ENCODE measurements at regions not wholly inside any gene's neighbourhood (a gene's known extent, or its start where the extent isn't known, plus 50 kb on each side); places are given as distances from the start of the nearest gene placed in this dataset.

DNA sequence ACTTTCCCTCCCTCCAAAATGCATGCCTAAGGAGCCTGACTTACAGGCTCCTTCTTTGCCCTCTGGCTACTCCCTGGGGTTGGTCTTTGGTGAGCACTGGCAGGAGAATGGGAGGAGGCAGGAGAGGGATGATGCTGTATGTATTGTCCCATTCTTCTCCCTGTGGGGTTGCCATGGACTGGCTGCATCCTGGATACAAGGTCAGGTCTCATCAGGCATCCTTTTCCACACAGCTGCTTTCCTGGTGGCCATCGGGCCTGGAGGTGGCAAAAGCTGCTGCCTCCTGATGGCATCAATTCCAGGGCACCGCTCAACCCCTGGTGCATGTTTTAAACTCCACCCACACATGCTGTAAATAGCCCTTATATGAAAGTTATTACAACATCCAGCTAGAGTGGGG, 257.2 kb downstream of the ETS1 start:
- Histone ChIP-seq H3K4me1 (ENCODE audit: control insufficient read depth in 2 of 2, insufficient read depth in 2 of 2, low read length in 2 of 2) (peaks cover 60 to 65% of the 10 kb centered on the region in 2 donors), H3K36me3 (ENCODE audit: control insufficient read depth in 2 of 3, insufficient read depth in 3 of 3, low read length in 3 of 3) (no peaks in the 10 kb centered on the region), H3K27ac (ENCODE audit: low read depth, low read length) (peak overlapping the region; percentile 82), H3K27me3 (ENCODE audit: control insufficient read depth in 2 of 2, insufficient read depth in 2 of 2, low read length in 2 of 2) (no peaks in the 10 kb centered on the region), H3K9me3 (ENCODE audit: control insufficient read depth in 2 of 3, low read length in 3 of 3) (no peaks in the 10 kb centered on the region), H3K4me3 (ENCODE audit: low read length) (no peak overlapping the region)
- Mint-ChIP-seq H3K36me3 (peaks cover 0 to 7% (median 0%) of the 10 kb centered on the region in 5 donors), H3K4me1 (peaks cover 56 to 91% (median 79%) of the 10 kb centered on the region in 7 donors), H3K27me3 (no peaks in the 10 kb centered on the region), H3K4me3 (peak overlapping the region in 9 of 10 donors; percentile 53 to 86 (median 73)), H3K27ac (peak overlapping the region; percentile 93 to 99 (median 96)), H3K9me3 (peaks cover 0 to 2% (median 0%) of the 10 kb centered on the region in 11 donors)
- ChIA-PET POLR2A (interaction anchor here (1.1 to 15.1 kb wide), 8 partner anchors 9 to 172 kb away, joined by 3 to 325 read pairs (median 4); no protein-coding TSS in a partner anchor), CTCF (interaction anchor here (0.9 kb wide), 1 partner anchor 301 kb away, joined by 3 read pairs; no protein-coding TSS in a partner anchor)
- intact Hi-C loops (cut with micrococcal nuclease), result loop anchor here in 1 of 2 donors (5.0 kb wide), 1 partner anchor 37 kb away; no protein-coding TSS in a partner anchor
- DNase-seq (no peak), ATAC-seq (no peak)

DNA sequence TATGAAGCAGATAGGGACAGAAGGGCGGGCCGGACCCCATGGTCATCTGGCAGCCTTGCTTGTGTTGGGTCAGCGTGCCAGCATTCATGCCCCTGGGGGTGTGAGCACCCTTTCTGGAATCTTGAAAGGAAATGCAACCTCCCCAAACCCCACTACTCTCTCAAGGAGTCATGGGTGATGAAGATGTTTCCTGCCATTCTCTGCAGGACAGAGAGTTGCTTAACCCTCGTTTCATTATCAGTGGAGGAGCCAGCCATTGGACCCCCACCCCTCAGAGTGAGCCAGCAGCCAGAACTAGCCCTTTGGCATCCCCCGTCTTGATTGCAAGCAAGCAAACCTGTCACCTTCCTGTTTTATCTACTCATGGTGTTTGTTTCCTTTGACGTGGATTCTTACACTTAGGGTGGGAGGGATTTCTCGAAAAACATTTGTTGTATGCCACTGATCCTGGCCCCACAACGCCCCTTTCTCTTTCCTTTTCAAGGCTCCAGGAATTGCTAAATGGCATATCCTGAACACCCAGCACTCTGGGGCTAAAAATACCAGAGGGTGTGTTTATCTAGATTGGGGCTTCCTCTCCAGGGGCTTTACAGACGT, 258.3 kb downstream of the ETS1 start:
- Mint-ChIP-seq H3K4me3 (peak overlapping the region; percentile 57 to 86 (median 76)), H3K4me1 (peaks cover 56 to 92% (median 80%) of the 10 kb centered on the region in 7 donors), H3K9me3 (peaks cover 0 to 2% (median 0%) of the 10 kb centered on the region in 11 donors), H3K27me3 (no peaks in the 10 kb centered on the region), H3K27ac (peak overlapping the region; percentile 93 to 99 (median 96)), H3K36me3 (peaks cover 0 to 7% (median 0%) of the 10 kb centered on the region in 5 donors)
- H3K9me3 ChIP-seq (ENCODE audit: control insufficient read depth in 2 of 3, low read length in 3 of 3), result no peaks in the 10 kb centered on the region
- ATAC-seq (peak; percentile 47), DNase-seq (peak in 7 of 9 donors; percentile 67 to 79 (median 72))
- intact Hi-C loops (cut with micrococcal nuclease), result loop anchor here (1.0 kb wide), 1 partner anchor 12 kb away; no protein-coding TSS in a partner anchor
- ChIA-PET CTCF (interaction anchor here (1.3 kb wide), 1 partner anchor 301 kb away, joined by 3 read pairs; no protein-coding TSS in a partner anchor), POLR2A (interaction anchor here (0.7 to 15.1 kb wide), 8 partner anchors 7 to 296 kb away, joined by 3 to 325 read pairs (median 4); no protein-coding TSS in a partner anchor)
- no peaks in the 10 kb centered on the region for H3K27me3 ChIP-seq (ENCODE audit: control insufficient read depth in 2 of 2, insufficient read depth in 2 of 2, low read length in 2 of 2)
- peak overlapping the region; percentile 22 for H3K4me3 ChIP-seq (ENCODE audit: low read length)
- peak overlapping the region; percentile 82 for H3K27ac ChIP-seq (ENCODE audit: low read depth, low read length)
- H3K36me3 ChIP-seq (ENCODE audit: control insufficient read depth in 2 of 3, insufficient read depth in 3 of 3, low read length in 3 of 3), result no peaks in the 10 kb centered on the region
- H3K4me1 ChIP-seq (ENCODE audit: control insufficient read depth in 2 of 2, insufficient read depth in 2 of 2, low read length in 2 of 2), result peaks cover 69 to 76% of the 10 kb centered on the region in 2 donors

DNA sequence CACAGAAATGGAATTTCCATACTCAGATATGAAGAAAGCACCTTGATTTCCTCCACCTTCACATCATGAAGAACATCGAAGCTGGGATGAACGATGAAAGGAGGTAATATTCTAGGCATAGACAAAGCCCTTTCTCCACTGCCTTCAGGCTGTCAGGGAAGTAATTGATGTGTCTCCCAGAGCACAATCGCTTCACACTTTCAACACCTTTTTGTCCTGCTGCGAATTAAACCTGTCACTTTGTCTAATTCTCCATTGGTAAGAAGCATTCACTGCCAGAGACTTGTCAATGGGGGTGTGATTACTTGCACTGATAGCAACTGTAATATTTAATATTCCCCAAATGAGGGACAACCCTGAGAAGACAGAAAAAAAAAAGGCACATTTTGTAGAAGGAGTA, 260.1 kb downstream of the ETS1 start:
- H3K4me3 Mint-ChIP-seq, result peak overlapping the region in 9 of 10 donors; percentile 22 to 75 (median 63)

GRCh38 chr11:128326791-128327190, 260.6 kb downstream of the ETS1 start:
- intact Hi-C loops (cut with micrococcal nuclease), result no loop called here
- Mint-ChIP-seq H3K27me3 (no peaks in the 10 kb centered on the region), H3K4me1 (peaks cover 69 to 100% (median 92%) of the 10 kb centered on the region in 7 donors), H3K9me3 (peaks cover 0 to 2% (median 0%) of the 10 kb centered on the region in 11 donors), H3K27ac (peak overlapping the region; percentile 93 to 99 (median 96)), H3K4me3 (peak overlapping the region; percentile 22 to 75 (median 60)), H3K36me3 (peaks cover 0 to 7% (median 0%) of the 10 kb centered on the region in 5 donors)
- no peaks in the 10 kb centered on the region for H3K36me3 ChIP-seq (ENCODE audit: control insufficient read depth in 2 of 3, insufficient read depth in 3 of 3, low read length in 3 of 3)
- DNase-seq (no peak), ATAC-seq (no peak)
- H3K9me3 ChIP-seq (ENCODE audit: control insufficient read depth in 2 of 3, low read length in 3 of 3), result no peaks in the 10 kb centered on the region
- H3K4me1 ChIP-seq (ENCODE audit: control insufficient read depth in 2 of 2, insufficient read depth in 2 of 2, low read length in 2 of 2), result peaks cover 90 to 99% of the 10 kb centered on the region in 2 donors
- no peaks in the 10 kb centered on the region for H3K27me3 ChIP-seq (ENCODE audit: control insufficient read depth in 2 of 2, insufficient read depth in 2 of 2, low read length in 2 of 2)
- ChIA-PET POLR2A (interaction anchor here (0.7 to 15.1 kb wide), 16 partner anchors 10 to 299 kb away, joined by 3 to 325 read pairs (median 4); no protein-coding TSS in a partner anchor), CTCF (interaction anchor here (0.6 to 1.4 kb wide), 3 partner anchors 24 to 177 kb away, joined by 3 to 5 read pairs (median 3); no protein-coding TSS in a partner anchor)
- H3K4me3 ChIP-seq (ENCODE audit: low read length), result no peak overlapping the region
- peak overlapping the region; percentile 91 for H3K27ac ChIP-seq (ENCODE audit: low read depth, low read length)

More for the DNA sequence above, 260.1 kb downstream of the ETS1 start:
- H3K4me1 ChIP-seq (ENCODE audit: control insufficient read depth in 2 of 2, insufficient read depth in 2 of 2, low read length in 2 of 2), result peaks cover 87 to 94% of the 10 kb centered on the region in 2 donors
- no peak overlapping the region for H3K4me3 ChIP-seq (ENCODE audit: low read length)
- ChIA-PET CTCF (interaction anchor here (0.5 to 1.0 kb wide), 2 partner anchors 11 to 262 kb away, joined by 3 to 4 read pairs; no protein-coding TSS in a partner anchor), POLR2A (interaction anchor here (0.6 to 15.1 kb wide), 12 partner anchors 9 to 179 kb away, joined by 3 to 325 read pairs (median 4); no protein-coding TSS in a partner anchor)
- H3K36me3 Mint-ChIP-seq, result peaks cover 0 to 7% (median 0%) of the 10 kb centered on the region in 5 donors
- peak overlapping the region; percentile 93 to 99 (median 96) for H3K27ac Mint-ChIP-seq
- peak overlapping the region; percentile 32 for H3K27ac ChIP-seq (ENCODE audit: low read depth, low read length)
- no peaks in the 10 kb centered on the region for H3K36me3 ChIP-seq (ENCODE audit: control insufficient read depth in 2 of 3, insufficient read depth in 3 of 3, low read length in 3 of 3)
- ATAC-seq, result no peak
- intact Hi-C loops (cut with micrococcal nuclease), result no loop called here
- no peak for DNase-seq
- H3K4me1 Mint-ChIP-seq, result peaks cover 68 to 96% (median 88%) of the 10 kb centered on the region in 7 donors
- no peaks in the 10 kb centered on the region for H3K27me3 ChIP-seq (ENCODE audit: control insufficient read depth in 2 of 2, insufficient read depth in 2 of 2, low read length in 2 of 2)
- H3K27me3 Mint-ChIP-seq, result no peaks in the 10 kb centered on the region
- no peaks in the 10 kb centered on the region for H3K9me3 ChIP-seq (ENCODE audit: control insufficient read depth in 2 of 3, low read length in 3 of 3)
- peaks cover 0 to 2% (median 0%) of the 10 kb centered on the region in 11 donors for H3K9me3 Mint-ChIP-seq

GRCh38 chr11:128324531-128325141, 262.7 kb downstream of the ETS1 start:
- H3K36me3 Mint-ChIP-seq, result peaks cover 3 to 10% (median 4%) of the 10 kb centered on the region in 5 donors
- peak; percentile 56 to 93 (median 86) for DNase-seq
- Histone ChIP-seq H3K27ac (ENCODE audit: low read depth, low read length) (peak overlapping the region; percentile 91), H3K36me3 (ENCODE audit: control insufficient read depth in 2 of 3, insufficient read depth in 3 of 3, low read length in 3 of 3) (no peaks in the 10 kb centered on the region), H3K4me1 (ENCODE audit: control insufficient read depth in 2 of 2, insufficient read depth in 2 of 2, low read length in 2 of 2) (peaks cover 80 to 84% of the 10 kb centered on the region in 2 donors), H3K9me3 (ENCODE audit: control insufficient read depth in 2 of 3, low read length in 3 of 3) (no peaks in the 10 kb centered on the region), H3K27me3 (ENCODE audit: control insufficient read depth in 2 of 2, insufficient read depth in 2 of 2, low read length in 2 of 2) (no peaks in the 10 kb centered on the region), H3K4me3 (ENCODE audit: low read length) (peak overlapping the region; percentile 3)
- intact Hi-C loops (cut with micrococcal nuclease), result loop anchor here (1.0 to 2.0 kb wide), 10 partner anchors 17 to 306 kb away; no protein-coding TSS in a partner anchor
- H3K9me3 Mint-ChIP-seq, result peaks cover 0 to 3% (median 0%) of the 10 kb centered on the region in 11 donors
- H3K27me3 Mint-ChIP-seq, result no peaks in the 10 kb centered on the region
- peak overlapping the region; percentile 35 to 89 (median 70) for H3K4me3 Mint-ChIP-seq
- peak; percentile 85 for ATAC-seq
- ChIA-PET POLR2A (interaction anchor here (1.0 to 15.1 kb wide), 26 partner anchors 10 to 304 kb away, joined by 3 to 325 read pairs (median 6); no protein-coding TSS in a partner anchor), CTCF (interaction anchor here (0.7 to 5.5 kb wide), 16 partner anchors 15 to 306 kb away, joined by 3 to 40 read pairs (median 7); no protein-coding TSS in a partner anchor)
- H3K27ac Mint-ChIP-seq, result peak overlapping the region; percentile 95 to 99 (median 96)
- H3K4me1 Mint-ChIP-seq, result peaks cover 61 to 97% (median 87%) of the 10 kb centered on the region in 7 donors

DNA sequence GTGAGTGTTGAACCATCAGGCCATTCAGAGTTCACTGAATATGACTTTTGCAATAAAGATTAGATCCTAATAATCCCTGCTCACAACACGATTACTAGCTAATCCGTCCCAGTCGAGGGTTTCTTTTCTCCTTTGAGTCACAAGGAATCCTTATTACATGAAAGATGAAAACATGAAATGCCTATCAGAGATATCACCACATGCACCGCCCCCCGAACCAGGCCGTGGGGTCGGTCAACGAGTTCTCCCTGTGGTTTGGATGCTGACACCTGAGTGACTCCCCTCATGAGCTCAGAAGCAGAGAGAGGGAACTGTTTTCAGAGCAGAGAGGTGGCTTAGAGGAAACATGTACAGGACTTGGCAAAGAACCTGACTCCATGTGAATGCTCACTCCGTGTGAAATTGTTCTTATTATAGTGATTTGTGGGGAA, 263.3 kb downstream of the ETS1 start:
- Mint-ChIP-seq H3K9me3 (peaks cover 0 to 3% (median 0%) of the 10 kb centered on the region in 11 donors), H3K4me3 (peak overlapping the region; percentile 21 to 89 (median 70)), H3K36me3 (peaks cover 3 to 10% (median 4%) of the 10 kb centered on the region in 5 donors), H3K27ac (peak overlapping the region; percentile 95 to 99 (median 96)), H3K27me3 (no peaks in the 10 kb centered on the region), H3K4me1 (peaks cover 59 to 97% (median 87%) of the 10 kb centered on the region in 7 donors)
- DNase-seq, result peak in 1 of 9 donors; percentile 47
- Histone ChIP-seq H3K4me3 (ENCODE audit: low read length) (peak overlapping the region; percentile 10), H3K27me3 (ENCODE audit: control insufficient read depth in 2 of 2, insufficient read depth in 2 of 2, low read length in 2 of 2) (no peaks in the 10 kb centered on the region), H3K27ac (ENCODE audit: low read depth, low read length) (peak overlapping the region; percentile 91), H3K9me3 (ENCODE audit: control insufficient read depth in 2 of 3, low read length in 3 of 3) (no peaks in the 10 kb centered on the region), H3K36me3 (ENCODE audit: control insufficient read depth in 2 of 3, insufficient read depth in 3 of 3, low read length in 3 of 3) (no peaks in the 10 kb centered on the region), H3K4me1 (ENCODE audit: control insufficient read depth in 2 of 2, insufficient read depth in 2 of 2, low read length in 2 of 2) (peaks cover 80% of the 10 kb centered on the region in 2 donors)
- ATAC-seq, result peak; percentile 37
- CTCF ChIA-PET, result interaction anchor here (0.6 to 5.5 kb wide), 28 partner anchors 10 to 306 kb away, joined by 3 to 40 read pairs (median 6); no protein-coding TSS in a partner anchor
- POLR2A ChIA-PET, result interaction anchor here (0.7 to 15.1 kb wide), 31 partner anchors 10 to 307 kb away, joined by 3 to 325 read pairs (median 6); no protein-coding TSS in a partner anchor
- intact Hi-C loops (cut with micrococcal nuclease), result loop anchor here (1.0 to 2.0 kb wide), 10 partner anchors 17 to 306 kb away; no protein-coding TSS in a partner anchor

Measured in naive thymus-derived CD4-positive, alpha-beta T cell (primary cell).